ENCODE measurements at regions not wholly inside any gene's neighbourhood (a gene's known extent, or its start where the extent isn't known, plus 50 kb on each side); places are given as distances from the start of the nearest gene placed in this dataset.

- DNase-seq = no peak
- in situ Hi-C loops (cut with MboI; ENCODE audit: low pct_unique_long_range_greater_than_20kb, low sequenced_read_pairs) = no loop called here
Observed at GRCh38 chr2:120490091-120490798, 144.3 kb downstream of the INHBB start.

GRCh38 chr2:120491111-120491625, 145.2 kb downstream of the INHBB start:
- no peak for DNase-seq
- in situ Hi-C loops (cut with MboI; ENCODE audit: low pct_unique_long_range_greater_than_20kb, low sequenced_read_pairs) = no loop called here

- in situ Hi-C loops (cut with MboI; ENCODE audit: low pct_unique_long_range_greater_than_20kb, low sequenced_read_pairs) = no loop called here
Observed at GRCh38 chr2:120493231-120493630, 147.3 kb downstream of the INHBB start.

GRCh38 chr2:120494446-120494845, 148.5 kb downstream of the INHBB start:
- in situ Hi-C loops (cut with MboI; ENCODE audit: low pct_unique_long_range_greater_than_20kb, low sequenced_read_pairs) = no loop called here
- no peak for DNase-seq

More at GRCh38 chr2:120493231-120493630, 147.3 kb downstream of the INHBB start:
- DNase-seq = no peak

- DNase-seq = no peak
- in situ Hi-C loops (cut with MboI; ENCODE audit: low pct_unique_long_range_greater_than_20kb, low sequenced_read_pairs) = no loop called here
Observed at GRCh38 chr2:120495586-120495985, 149.7 kb downstream of the INHBB start.

- no peak for DNase-seq
- in situ Hi-C loops (cut with MboI; ENCODE audit: low pct_unique_long_range_greater_than_20kb, low sequenced_read_pairs) = no loop called here
Observed at GRCh38 chr2:120496235-120496634, 150.3 kb downstream of the INHBB start.

GRCh38 chr2:120496759-120497158, 150.8 kb downstream of the INHBB start:
- in situ Hi-C loops (cut with MboI; ENCODE audit: low pct_unique_long_range_greater_than_20kb, low sequenced_read_pairs) = no loop called here
- no peak for DNase-seq

- in situ Hi-C loops (cut with MboI; ENCODE audit: low pct_unique_long_range_greater_than_20kb, low sequenced_read_pairs) = no loop called here
- DNase-seq = no peak
Observed at GRCh38 chr2:120497261-120497977, 151.5 kb downstream of the INHBB start.

- DNase-seq = no peak
- in situ Hi-C loops (cut with MboI; ENCODE audit: low pct_unique_long_range_greater_than_20kb, low sequenced_read_pairs) = no loop called here
Observed at GRCh38 chr2:120498121-120498520, 152.2 kb downstream of the INHBB start.

- in situ Hi-C loops (cut with MboI; ENCODE audit: low pct_unique_long_range_greater_than_20kb, low sequenced_read_pairs) = no loop called here
- no peak for DNase-seq
Observed at GRCh38 chr2:120498576-120499394, 152.8 kb downstream of the INHBB start.

- no peak for DNase-seq
- in situ Hi-C loops (cut with MboI; ENCODE audit: low pct_unique_long_range_greater_than_20kb, low sequenced_read_pairs) = no loop called here
Observed at GRCh38 chr2:120499784-120500495, 154.0 kb downstream of the INHBB start.

- no peak for DNase-seq
- in situ Hi-C loops (cut with MboI; ENCODE audit: low pct_unique_long_range_greater_than_20kb, low sequenced_read_pairs) = no loop called here
Observed at GRCh38 chr2:120501591-120501990, 155.7 kb downstream of the INHBB start.

- no peak for DNase-seq
- in situ Hi-C loops (cut with MboI; ENCODE audit: low pct_unique_long_range_greater_than_20kb, low sequenced_read_pairs) = no loop called here
Observed at GRCh38 chr2:120502357-120502756, 156.4 kb downstream of the INHBB start.

- DNase-seq = no peak
- in situ Hi-C loops (cut with MboI; ENCODE audit: low pct_unique_long_range_greater_than_20kb, low sequenced_read_pairs) = no loop called here
Observed at GRCh38 chr2:120502761-120503160, 156.8 kb downstream of the INHBB start.

GRCh38 chr2:120503206-120503792, 157.4 kb downstream of the INHBB start:
- DNase-seq = no peak
- in situ Hi-C loops (cut with MboI; ENCODE audit: low pct_unique_long_range_greater_than_20kb, low sequenced_read_pairs) = no loop called here

- in situ Hi-C loops (cut with MboI; ENCODE audit: low pct_unique_long_range_greater_than_20kb, low sequenced_read_pairs) = no loop called here
- DNase-seq = no peak
Observed at GRCh38 chr2:120503793-120504571, 158.0 kb downstream of the INHBB start.

- in situ Hi-C loops (cut with MboI; ENCODE audit: low pct_unique_long_range_greater_than_20kb, low sequenced_read_pairs) = no loop called here
- DNase-seq = no peak
Observed at GRCh38 chr2:120504936-120505705, 159.2 kb downstream of the INHBB start.
